Right renal pelvis (tissue), 4 donors: ENCODE measurements at regions not wholly inside any gene's neighbourhood (a gene's known extent, or its start where the extent isn't known, plus 50 kb on each side); places are given as distances from the start of the nearest gene placed in this dataset.
"Not testable (repeated sequence)": the region's sequence is repeated elsewhere in the genome, so short reads cannot be mapped to it uniquely, and the experiment has no call there.

Source experiments
- DNase-seq, 4 donors: peaks; one replicate each; pipeline ENCODE4 v3.0.0-alpha.2; 2013; ENCODE audit warnings: low read depth in 4 of 4, low spot score in 3 of 4, missing footprints in 1 of 4

DNA sequence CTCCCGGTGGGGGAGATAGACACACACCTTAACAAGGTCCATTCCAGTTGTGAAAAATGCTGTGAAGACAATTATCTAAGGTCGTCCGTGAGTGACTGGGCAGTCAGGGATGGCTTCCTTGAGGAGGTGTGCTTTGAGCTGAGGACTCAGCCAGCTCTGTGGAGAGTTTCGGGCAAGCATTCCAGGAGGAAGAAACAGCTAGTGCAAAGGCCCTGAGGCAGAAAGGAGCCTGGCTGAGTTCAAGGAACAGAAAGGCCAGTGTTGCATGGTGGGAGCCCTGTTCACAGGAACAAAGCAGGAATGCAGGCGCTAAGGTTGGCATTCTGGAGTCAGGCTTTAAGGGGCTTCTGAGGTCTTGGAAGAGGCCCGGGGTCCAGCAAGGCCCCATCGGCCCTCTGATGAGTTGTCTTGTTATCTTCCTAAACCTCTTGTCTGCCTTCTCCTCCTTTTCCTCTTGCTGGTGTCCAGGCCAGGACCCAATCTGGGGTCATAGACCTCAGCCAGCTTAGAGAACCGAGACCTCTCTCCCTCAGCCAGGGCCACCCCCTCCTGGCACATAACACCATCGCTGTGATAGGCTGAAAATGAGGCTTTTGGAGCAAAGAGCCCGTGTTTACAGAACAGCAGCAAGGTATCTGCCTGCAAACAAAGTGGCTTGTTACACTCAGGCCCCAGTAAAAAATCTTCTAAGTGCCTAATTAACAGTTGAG lies 270.2 kb upstream of the MVB12B start:
- no peak for DNase-seq

DNA sequence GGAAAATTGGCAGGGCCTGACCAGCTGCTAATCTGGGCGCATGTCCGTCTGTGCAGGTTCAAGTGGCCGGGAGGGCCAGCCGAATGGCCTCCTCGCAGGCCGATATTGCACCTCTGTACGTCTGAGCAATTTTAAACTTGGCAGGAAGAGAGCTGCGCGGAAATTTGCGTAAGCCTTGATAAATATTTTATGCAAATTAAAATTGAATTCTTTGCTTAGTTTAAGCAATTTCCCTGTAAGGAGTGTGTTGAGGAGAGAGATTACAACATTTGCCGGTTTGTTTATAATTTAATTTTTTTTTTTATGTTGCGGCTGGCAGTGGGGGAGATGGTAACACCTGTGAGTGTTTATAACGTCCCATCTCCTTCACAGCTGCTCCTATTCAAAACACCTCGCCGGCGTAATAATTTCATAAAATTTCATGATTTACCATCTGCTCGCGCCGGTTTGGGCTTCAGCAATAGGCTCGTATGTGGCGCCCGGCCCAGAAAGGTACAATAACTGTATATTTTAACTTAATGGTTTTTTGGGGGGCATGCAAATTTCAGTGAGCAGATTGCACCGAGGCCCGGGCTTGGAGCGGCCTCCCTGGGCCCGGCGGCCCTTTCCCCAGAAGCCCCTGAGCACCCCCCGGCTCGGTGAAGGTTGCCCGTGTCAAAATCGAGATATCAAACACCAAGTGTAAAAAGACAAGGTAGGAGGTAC lies 269.4 kb upstream of the MVB12B start:
- no peak for DNase-seq

- no peak for DNase-seq
Observed at GRCh38 chr9:126058011-126058531, 268.6 kb upstream of the MVB12B start.

DNA sequence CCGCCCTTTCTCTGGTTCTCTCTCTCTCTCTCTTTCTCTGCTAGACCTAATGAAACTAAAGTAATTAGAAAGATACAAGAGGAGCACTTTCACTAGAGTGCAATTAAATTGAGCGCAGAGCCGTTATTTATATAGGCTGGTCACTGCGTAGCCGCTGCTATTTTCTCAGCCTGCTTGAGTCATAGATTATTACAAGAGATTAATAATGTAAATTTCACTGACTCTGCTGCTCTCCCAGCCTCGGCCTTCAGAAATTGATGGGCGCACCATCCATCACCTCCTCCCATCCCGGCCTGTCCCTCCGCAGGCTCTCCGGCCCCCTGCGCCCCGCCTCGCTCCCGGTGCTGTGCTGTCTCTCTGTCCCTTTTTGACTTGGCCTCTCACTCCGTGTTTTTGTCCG lies 268.0 kb upstream of the MVB12B start:
- no peak for DNase-seq

DNA sequence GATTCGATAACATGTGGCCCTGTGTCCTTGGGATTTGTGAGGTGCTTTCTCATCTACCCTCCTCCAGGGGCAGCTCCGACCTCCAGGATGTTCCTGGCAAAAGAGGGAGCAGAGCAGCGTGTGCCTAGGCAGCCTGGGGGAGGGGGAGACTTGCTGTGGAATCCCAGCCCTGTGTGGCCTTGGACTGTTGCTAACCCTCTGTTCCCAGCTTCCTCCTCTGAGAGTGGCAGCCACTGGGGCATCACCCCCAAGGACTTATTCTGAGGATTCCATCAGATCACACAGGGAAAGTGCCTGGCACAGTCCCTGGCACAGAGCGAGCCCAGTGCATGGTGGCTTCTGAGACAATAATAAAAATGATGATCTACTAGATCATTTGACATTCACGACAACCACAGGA lies 265.1 kb upstream of the MVB12B start:
- no peak for DNase-seq

DNA sequence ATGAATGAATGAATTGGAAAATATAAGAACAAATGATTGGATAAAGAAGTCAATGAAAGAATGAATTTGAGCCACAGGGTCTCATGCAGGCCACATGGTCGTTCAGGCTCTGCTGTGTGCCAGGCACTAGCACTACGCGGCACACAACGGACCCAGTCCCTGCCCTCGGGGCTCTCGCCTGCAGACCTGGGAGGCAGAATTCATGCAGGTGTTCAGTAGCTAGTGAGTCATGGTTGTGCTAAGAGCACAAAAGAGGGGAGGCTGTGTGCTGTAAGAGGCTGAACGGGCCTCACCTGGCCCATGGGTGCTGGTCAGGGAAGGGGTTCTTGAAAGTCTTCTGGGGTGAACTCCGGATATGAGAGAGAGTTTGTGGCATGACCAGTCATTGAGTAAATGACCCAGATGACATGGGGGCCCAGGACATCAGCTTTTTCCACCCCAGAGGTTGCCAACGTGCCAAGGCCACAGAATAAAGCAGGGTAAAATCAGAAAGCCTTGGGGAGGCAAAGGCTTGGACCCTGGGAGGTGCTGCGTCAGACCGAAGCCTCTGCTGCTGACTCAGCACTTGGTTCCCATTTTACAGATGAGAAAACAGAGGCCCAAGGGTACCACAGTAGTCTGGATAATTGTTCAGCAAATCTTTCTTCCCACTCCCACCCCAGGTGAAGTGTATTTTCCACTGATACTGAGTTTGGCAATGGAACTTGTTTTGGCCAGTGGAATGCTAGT lies 264.3 kb upstream of the MVB12B start:
- no peak for DNase-seq

- DNase-seq, result no peak
Observed at GRCh38 chr9:126063326-126063725, 263.3 kb upstream of the MVB12B start.

GRCh38 chr9:126066131-126066530 lies 260.5 kb upstream of the MVB12B start:
- DNase-seq, result no peak

DNA sequence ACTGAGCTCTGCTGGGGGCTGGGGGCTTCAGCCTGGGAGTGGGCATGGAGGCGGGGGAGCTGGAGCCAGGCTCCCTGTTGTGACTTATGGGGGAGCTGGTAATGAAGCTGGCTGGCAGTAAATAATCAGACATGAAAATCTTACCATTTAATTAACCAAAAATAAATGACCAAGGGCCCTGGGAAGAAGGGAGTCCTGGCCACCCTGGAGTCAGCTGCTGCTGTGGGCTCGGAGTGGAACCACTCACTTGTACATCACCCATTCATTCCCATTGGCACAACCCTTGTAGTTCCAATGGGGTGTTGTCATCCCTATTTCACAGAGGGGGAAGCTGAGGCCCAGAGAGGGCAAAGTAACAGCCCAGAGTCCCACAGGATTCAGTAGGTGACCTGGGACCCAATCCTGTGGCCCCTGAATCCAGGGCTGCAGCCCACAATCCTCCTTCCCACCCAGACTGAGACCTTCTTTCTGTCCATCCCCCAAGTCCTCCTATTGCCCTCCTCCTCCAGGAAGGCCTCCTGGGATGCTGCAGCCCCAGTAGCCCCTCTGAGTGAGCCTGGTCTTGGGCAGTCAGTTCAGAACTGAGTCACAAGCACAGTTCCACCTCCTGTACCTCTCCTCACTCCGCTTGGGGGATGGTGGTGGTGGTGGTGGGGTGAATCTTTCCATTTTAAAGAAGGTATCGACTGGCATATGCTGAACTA lies 259.4 kb upstream of the MVB12B start:
- no peak for DNase-seq

- DNase-seq, result no peak
Observed at GRCh38 chr9:126068534-126069230, 257.9 kb upstream of the MVB12B start.

DNA sequence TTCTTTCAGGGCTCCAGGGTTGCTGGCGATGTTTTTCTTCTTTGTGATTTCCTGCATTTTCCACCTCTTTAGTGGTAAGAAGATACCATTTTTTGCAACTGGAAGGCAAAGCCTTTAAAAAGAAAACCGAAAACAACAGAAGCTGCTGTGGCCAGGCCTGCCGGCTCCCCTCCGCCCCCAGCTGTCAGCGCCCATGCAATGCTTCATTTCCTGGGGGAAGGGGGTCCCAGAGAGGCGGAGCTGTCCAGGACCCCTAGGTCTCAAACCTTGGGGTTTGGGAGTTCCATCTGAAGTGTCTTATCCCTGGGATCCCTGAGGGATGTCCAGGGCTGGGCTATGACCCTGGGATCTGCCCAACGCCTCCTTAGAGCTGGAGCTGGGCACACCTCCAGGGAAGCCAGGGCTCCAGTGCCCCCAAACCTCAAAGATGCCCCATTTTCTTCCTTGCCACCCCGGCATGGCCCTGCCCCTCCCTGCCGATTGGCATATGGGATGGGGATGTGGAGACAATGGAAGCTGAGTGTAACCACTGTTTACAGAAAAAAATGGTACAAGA lies 257.2 kb upstream of the MVB12B start:
- DNase-seq, result no peak

- DNase-seq, result no peak
Observed at GRCh38 chr9:126070058-126070655, 256.5 kb upstream of the MVB12B start.

DNA sequence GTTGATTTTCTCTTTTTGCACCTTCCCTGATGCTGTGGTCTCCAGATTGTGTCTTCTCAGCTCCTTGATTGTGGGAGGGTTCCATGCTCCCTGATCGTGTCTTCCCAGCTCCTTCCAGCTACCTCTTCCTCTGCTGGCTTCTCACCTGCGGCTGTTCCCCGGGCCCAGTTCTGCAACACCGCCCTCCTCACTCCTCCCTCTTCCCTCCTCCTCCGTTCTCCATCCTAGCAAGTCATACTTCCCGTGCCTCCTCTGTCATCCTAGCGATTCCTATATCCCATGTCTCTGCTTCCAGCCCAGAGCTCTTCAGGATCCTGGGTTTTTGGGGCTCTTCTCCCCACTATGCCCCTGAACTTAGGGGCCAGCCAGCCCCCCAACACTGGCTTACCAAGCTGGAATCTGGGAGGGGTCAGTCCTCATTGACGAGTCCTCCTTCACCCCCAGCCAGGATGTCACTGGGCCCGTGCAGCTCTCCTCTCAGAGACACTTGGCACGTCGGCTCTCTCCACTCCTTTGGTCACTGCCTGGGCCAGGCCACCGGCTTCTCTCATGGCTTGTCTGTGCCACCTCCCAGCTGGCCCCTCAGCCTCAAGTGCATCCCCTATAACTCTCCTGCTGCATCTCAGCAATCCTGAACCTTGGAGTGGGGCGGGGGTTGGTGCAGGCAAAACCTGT lies 255.4 kb upstream of the MVB12B start:
- DNase-seq, result no peak

DNA sequence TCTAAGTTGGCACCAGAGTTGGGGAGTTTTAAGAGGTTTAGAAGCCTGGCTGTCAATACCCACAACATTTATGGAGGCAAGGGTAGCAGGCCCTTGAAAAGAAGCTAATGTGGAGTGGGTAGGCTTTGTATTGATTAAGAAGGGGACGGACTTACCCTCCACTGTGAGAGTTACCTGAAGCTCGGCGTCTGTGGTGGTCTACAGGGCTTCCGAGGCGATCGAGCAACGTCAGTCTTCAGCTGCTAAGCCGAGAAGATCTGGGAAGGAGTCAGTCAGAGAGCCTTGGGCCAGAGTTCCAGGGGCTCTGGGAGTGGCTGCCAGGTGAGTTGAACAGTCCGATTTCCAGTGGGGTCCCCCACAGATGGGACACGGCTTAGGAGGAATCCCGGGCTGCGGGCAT lies 249.0 kb upstream of the MVB12B start:
- not testable (repeated sequence) for DNase-seq

DNA sequence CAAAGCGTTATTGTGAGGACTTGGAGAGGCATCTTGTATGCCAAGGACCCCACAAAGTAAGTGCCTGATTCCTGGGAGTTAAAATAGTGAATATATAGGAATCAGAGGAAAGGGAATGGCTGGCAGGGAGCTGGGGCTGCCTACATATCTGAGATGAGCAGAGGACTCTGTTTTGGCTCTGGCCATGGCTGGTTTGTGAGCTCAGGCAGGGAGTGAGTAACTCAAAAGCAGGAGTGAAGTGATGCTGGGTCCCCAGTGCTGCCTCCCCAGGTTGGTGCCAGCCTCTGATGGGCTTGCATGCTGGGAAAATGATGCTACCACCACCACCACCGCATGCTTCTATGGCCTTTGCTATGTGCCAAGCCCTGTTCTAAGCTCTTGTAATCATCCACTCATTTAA lies 246.0 kb upstream of the MVB12B start:
- no peak for DNase-seq

DNA sequence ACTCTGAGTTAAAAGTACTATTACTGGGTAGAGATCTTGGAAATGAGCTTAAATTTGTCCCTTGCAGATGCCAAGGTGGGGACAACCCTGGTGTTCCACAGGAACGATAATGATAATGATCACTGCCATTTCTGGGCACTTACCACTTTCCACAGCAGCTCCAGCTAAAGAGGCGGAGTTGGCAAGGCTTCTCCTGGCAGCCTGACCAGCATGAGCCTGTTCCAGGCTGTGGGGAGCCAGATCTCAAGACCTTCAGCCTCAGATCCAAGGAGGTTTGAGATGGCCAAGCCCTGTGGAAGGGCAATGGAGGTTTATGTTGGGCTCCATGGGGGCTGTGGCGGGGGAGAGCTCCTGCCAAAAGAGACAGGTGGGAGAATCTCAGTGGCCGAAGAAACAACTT lies 244.9 kb upstream of the MVB12B start:
- no peak for DNase-seq

- DNase-seq, result no peak
Observed at GRCh38 chr9:126084008-126084407, 242.6 kb upstream of the MVB12B start.

DNA sequence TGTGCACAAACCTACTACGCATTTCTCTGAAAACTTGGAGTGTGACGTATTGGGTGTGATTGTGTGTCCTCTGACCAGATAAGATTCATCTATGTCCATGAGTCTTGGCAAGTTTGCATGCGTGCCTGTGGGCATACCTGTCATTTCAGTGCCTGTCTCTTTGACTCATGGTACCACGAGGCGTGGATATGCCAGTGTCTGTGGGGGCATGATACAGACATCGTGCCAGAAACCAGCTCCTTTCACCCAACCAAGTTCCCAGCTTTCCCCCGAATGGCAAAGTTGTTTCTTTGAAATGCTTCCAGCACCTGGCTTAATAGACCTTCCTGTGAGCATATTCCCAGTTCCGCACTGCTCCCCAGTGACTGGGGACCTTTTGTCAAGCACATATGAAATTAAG lies 241.9 kb upstream of the MVB12B start:
- no peak for DNase-seq

- no peak for DNase-seq
Observed at GRCh38 chr9:126085170-126085569, 241.5 kb upstream of the MVB12B start.
